ENCODE measurements at regions not wholly inside any gene's neighbourhood (a gene's known extent, or its start where the extent isn't known, plus 50 kb on each side); places are given as distances from the start of the nearest gene placed in this dataset.

DNA sequence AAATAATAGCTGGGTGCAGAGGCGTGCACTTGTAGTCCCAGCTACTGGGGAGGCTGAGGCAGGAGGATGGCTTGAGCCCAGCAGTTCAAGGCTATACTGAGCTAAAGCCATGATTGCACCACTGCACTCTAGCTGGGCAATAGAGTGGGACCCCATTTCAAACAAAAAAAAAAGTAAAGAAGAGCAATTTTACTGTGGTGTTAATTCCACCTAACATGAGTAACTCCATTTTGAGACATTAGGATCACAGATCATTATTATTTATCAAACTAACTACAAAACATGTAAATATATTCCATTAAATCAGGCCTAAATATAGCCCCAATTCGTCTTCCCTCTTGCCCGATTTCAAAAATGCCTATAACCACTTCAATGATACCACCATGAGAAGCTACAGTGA, 104.8 kb upstream of the TRIM24 start:
- TF ChIP-seq POLR2A (IDR thresholded peaks at IDR 0.05): no peak
- TF ChIP-seq, protein P1, sequence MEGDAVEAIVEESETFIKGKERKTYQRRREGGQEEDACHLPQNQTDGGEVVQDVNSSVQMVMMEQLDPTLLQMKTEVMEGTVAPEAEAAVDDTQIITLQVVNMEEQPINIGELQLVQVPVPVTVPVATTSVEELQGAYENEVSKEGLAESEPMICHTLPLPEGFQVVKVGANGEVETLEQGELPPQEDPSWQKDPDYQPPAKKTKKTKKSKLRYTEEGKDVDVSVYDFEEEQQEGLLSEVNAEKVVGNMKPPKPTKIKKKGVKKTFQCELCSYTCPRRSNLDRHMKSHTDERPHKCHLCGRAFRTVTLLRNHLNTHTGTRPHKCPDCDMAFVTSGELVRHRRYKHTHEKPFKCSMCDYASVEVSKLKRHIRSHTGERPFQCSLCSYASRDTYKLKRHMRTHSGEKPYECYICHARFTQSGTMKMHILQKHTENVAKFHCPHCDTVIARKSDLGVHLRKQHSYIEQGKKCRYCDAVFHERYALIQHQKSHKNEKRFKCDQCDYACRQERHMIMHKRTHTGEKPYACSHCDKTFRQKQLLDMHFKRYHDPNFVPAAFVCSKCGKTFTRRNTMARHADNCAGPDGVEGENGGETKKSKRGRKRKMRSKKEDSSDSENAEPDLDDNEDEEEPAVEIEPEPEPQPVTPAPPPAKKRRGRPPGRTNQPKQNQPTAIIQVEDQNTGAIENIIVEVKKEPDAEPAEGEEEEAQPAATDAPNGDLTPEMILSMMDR (IDR thresholded peaks at IDR 0.05): no peak
